Muscle layer of colon (tissue), 2 donors: ENCODE measurements at regions not wholly inside any gene's neighbourhood (a gene's known extent, or its start where the extent isn't known, plus 50 kb on each side); places are given as distances from the start of the nearest gene placed in this dataset.

ENCODE experiments used
- H3K27ac ChIP-seq: one replicate; pipeline ENCODE4 v1.7.0; 2013; ENCODE audit warnings: low read depth, mild to moderate bottlenecking, low read length, moderate library complexity
- H3K27me3 ChIP-seq, 2 donors: one replicate each; pipeline ENCODE4 v1.7.0; 2013; ENCODE audit warnings: low read length in 2 of 2, mild to moderate bottlenecking in 2 of 2; ENCODE audit not compliant: insufficient read depth in 2 of 2, control insufficient read depth in 1 of 2
- H3K36me3 ChIP-seq: one replicate; pipeline ENCODE4 v1.7.0; 2013; ENCODE audit warnings: mild to moderate bottlenecking, low read length; ENCODE audit not compliant: insufficient read depth
- H3K4me1 ChIP-seq: one replicate; pipeline ENCODE4 v1.7.0; 2013; ENCODE audit warnings: mild to moderate bottlenecking, low read length; ENCODE audit not compliant: insufficient read depth
- H3K4me3 ChIP-seq, 2 donors: one replicate each; pipeline ENCODE4 v1.7.0; 2013; ENCODE audit warnings: low read length in 2 of 2, low read depth in 1 of 2, mild to moderate bottlenecking in 1 of 2, moderate library complexity in 1 of 2
- H3K9ac ChIP-seq: one replicate; pipeline ENCODE4 v1.7.0; 2013; ENCODE audit warnings: low read length
- H3K9me3 ChIP-seq: one replicate; pipeline ENCODE4 v1.7.0; 2013; ENCODE audit warnings: mild to moderate bottlenecking, low read length
- donor health status: abdominal sarcoma.
- donor health status: Adenocarcinoma of cecum.

DNA sequence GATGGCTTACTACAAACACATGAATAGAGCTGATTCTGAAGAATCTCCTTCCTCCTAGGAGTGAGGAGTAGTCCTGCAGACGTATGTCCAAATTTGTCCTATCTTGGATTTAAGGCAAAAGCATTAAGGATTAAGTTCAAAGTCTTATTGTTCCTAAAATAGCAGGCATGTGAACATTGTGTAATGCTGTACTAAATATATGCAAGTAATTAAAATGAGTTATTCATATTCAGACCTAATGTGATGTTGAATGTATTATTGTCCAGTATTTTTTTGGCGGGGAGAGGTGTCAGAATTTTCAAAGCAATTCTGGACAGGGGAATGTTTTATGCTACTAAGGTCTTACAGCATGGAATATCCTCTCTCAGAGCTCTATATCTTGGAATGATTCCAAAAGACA lies 60.7 kb upstream of the STK38L start:
- Histone ChIP-seq H3K36me3 (no peaks in the 10 kb centered on the region), H3K27me3 (no peaks in the 10 kb centered on the region), H3K27ac (no peak overlapping the region), H3K4me1 (peaks cover 45% of the 10 kb centered on the region), H3K9ac (no peak overlapping the region), H3K9me3 (no peaks in the 10 kb centered on the region), H3K4me3 (no peak overlapping the region)

DNA sequence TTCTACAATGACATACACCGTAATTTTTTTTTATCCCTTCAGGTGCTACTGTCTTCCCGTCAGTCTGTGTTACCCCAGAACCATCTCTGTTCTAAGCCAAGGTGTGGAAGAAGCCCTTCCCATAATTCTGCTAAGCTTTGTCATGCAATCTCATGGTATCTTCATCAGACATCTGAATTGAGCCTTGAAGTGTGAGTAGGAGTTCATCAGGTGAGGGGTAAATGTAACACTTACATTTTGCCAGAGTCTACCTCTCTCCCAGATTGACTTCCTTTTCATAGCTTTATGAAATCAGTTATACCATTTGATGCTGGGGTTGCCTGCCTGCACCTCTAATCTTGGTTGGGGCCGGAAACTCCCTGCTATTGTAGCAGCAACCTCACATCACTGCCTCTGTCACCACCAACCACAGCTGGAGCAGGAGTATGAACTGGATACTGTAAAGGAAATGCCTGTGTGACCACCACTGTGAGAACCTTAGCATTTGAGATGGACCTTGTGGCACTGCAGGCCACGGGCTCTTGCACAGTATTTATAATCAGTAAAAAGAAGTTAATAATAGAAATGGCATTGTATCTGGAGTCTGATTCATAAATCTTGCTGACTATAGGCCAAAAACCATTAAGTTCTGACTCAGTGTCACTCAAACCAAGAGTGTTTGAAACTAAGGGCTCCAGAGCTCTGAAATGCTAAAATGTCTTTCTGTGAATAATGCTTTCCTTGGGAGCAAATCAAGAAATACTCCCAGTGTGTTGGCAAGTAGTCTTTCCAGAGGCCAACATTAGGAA lies 58.7 kb upstream of the STK38L start:
- peak overlapping the region; percentile 28 for H3K27ac ChIP-seq
- no peak overlapping the region for H3K9ac ChIP-seq
- no peaks in the 10 kb centered on the region for H3K36me3 ChIP-seq
- H3K4me3 ChIP-seq: no peak overlapping the region
- no peaks in the 10 kb centered on the region for H3K9me3 ChIP-seq
- peaks cover 32% of the 10 kb centered on the region for H3K4me1 ChIP-seq
- H3K27me3 ChIP-seq: no peaks in the 10 kb centered on the region

DNA sequence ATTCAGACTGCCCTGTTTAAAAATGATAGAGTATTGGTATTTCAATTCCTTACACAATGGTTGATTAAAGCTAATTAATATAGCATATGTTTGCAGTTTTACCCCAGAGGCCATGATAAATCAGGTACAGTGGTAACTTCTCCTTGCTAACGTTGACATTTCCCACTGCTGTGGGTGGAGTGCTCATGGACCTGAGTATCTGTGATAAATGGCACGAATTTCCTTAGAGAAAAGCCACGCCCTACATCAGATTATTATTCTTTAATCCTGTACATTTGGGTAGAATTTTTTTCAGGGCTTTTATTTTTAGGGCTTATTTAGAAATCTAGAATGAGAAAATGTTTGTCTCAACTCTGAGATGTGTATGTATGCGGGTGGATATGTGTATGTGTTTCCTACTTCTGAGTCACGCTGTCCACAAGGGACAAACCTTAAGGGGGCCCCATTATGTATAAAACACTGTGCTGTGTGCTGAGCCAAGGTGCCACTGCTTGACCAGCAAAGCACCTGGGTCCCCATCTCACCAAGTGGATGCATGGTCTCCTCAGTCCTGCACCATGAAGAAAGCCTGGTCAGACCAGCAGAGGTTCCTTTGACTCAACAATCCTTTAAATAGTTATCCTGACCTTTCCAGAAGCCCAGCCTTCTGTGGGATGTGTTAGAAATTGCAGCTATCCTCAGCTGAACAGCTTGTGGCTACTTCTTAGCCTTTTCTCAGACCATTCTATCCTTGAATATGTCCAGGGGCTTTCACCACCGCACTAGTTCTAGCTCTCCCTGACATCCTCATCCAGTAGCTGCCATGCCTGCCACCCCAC lies 57.9 kb upstream of the STK38L start:
- H3K9ac ChIP-seq: no peak overlapping the region
- H3K4me1 ChIP-seq: peaks cover 38% of the 10 kb centered on the region

DNA sequence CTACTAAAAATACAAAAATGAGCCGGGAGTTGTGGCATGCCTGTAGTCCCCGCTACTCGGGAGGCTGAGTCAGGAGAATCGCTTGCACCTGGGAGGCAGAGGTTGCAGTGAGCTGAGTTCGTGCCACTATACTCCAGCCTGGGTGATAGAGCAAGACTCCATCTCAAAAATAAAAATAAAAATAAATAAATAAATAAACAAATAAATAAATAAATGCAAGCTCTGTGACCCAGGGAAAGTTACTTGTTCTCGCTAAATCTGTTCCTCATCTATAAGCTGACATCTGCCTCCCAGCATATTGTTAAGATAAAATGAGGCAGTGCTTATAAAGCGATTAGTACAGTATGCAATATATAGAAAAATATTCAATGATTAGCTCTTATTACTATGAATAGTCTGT lies 56.4 kb upstream of the STK38L start:
- Histone ChIP-seq H3K9ac (no peak overlapping the region), H3K36me3 (no peaks in the 10 kb centered on the region), H3K4me1 (peaks cover 52% of the 10 kb centered on the region), H3K4me3 (no peak overlapping the region), H3K27me3 (no peaks in the 10 kb centered on the region), H3K27ac (peak overlapping the region; percentile 28), H3K9me3 (no peaks in the 10 kb centered on the region)

More for the DNA sequence above, 57.9 kb upstream of the STK38L start:
- Histone ChIP-seq H3K36me3 (no peaks in the 10 kb centered on the region), H3K27ac (peak overlapping the region; percentile 28), H3K9me3 (no peaks in the 10 kb centered on the region), H3K4me3 (no peak overlapping the region), H3K27me3 (no peaks in the 10 kb centered on the region)

DNA sequence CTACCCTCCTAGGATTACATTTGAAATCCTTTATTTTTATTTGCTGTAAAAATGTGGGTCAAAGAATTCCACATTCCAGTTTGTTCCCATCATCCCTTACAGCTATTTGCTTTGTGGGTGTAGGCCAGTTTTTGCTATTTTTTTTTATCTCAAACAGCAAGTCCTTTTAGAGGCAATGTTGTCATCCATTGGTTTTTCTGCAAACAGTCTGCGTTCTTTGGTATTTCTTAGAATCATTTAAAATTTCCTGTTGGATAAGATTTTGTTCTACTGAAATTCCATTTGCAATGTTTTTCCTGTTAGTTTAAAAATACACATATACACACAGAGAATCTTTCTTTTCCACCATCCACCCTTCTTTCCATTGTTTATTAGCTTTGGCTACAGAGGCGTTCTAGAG lies 53.3 kb upstream of the STK38L start:
- H3K9ac ChIP-seq: no peak overlapping the region
- H3K27ac ChIP-seq: peak overlapping the region; percentile 21
- H3K4me1 ChIP-seq: peaks cover 70% of the 10 kb centered on the region
- no peak overlapping the region for H3K4me3 ChIP-seq
- no peaks in the 10 kb centered on the region for H3K36me3 ChIP-seq
- no peaks in the 10 kb centered on the region for H3K9me3 ChIP-seq
- no peaks in the 10 kb centered on the region for H3K27me3 ChIP-seq

DNA sequence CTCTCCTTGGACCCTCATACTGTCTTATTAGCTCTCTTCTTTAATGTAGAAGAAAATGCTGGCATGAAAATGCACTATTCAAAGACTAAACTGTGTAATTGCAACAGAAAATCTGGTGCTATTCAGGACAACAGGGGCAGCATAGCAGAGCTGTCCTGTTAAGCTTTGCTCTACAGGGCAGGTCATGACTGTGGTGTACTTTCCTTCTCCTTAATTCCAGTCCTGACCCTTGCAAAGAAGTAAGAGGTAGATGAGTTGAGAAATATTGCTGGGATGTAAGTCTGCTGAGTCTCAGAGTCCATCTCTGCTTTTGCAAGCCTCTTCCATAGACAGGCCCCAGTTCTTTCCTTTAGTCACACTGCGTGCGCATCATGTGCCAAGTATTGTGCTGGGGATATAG lies 52.6 kb upstream of the STK38L start:
- H3K27me3 ChIP-seq: no peaks in the 10 kb centered on the region
- peaks cover 62% of the 10 kb centered on the region for H3K4me1 ChIP-seq
- H3K9ac ChIP-seq: no peak overlapping the region
- H3K36me3 ChIP-seq: no peaks in the 10 kb centered on the region
- H3K27ac ChIP-seq: peak overlapping the region; percentile 64
- no peak overlapping the region for H3K4me3 ChIP-seq
- no peaks in the 10 kb centered on the region for H3K9me3 ChIP-seq

DNA sequence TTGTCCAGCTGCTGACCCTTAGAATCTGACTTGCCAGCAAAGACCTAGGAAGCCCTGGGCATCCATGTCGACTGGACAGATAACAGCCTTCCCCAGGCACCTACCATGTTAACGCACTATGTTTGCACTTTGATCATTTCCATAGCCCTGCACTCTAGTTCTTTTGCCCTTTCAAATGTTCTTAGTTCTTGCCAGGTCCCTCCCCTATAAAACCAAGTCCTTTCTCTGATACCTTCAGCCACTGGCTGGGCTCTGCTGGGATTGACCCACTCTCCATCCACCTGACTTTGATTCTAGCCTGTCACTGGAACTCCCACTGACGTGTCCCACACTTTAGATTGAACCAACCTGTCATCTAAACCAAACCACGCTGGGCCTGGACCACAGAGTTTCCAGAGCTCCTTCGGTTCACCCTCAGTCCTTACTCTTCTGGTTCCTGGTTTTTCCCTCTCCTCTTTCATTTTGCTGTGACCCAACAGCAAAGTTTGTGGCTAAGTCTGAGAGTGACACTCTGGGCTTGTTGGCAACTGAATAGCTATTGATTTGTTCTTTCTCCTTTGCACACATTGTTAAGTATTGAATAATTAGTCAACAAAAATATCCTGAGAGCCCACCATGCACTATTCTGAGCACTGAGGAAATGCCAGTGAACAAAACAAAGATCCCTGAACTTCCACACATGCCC lies 51.8 kb upstream of the STK38L start:
- Histone ChIP-seq H3K9me3 (no peaks in the 10 kb centered on the region), H3K4me1 (peaks cover 55% of the 10 kb centered on the region), H3K27me3 (no peaks in the 10 kb centered on the region), H3K9ac (no peak overlapping the region), H3K27ac (peak overlapping the region; percentile 64), H3K36me3 (no peaks in the 10 kb centered on the region), H3K4me3 (no peak overlapping the region)

DNA sequence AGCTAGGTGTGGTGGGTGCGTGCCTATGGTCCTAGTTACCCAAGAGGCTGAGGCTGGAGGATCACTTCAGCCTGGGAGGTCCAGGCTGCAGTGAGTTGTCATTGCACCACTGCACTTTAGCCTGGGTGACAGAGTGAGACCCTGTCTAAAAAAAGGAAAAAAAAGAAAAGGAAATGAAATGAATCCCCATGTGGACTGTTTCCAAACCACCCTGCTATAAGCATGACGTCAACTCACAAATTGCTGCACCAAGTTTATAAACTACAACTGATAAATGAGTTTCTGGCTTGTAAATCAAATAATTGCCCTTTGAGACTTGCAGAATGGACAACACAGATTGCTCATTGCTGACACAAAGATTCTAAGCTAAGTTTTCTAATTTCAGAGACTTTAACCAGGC lies 51.0 kb upstream of the STK38L start:
- Histone ChIP-seq H3K36me3 (no peaks in the 10 kb centered on the region), H3K27me3 (no peaks in the 10 kb centered on the region), H3K27ac (peak overlapping the region; percentile 64), H3K9ac (peak overlapping the region; percentile 22), H3K9me3 (no peaks in the 10 kb centered on the region), H3K4me1 (peaks cover 61% of the 10 kb centered on the region), H3K4me3 (no peak overlapping the region)

DNA sequence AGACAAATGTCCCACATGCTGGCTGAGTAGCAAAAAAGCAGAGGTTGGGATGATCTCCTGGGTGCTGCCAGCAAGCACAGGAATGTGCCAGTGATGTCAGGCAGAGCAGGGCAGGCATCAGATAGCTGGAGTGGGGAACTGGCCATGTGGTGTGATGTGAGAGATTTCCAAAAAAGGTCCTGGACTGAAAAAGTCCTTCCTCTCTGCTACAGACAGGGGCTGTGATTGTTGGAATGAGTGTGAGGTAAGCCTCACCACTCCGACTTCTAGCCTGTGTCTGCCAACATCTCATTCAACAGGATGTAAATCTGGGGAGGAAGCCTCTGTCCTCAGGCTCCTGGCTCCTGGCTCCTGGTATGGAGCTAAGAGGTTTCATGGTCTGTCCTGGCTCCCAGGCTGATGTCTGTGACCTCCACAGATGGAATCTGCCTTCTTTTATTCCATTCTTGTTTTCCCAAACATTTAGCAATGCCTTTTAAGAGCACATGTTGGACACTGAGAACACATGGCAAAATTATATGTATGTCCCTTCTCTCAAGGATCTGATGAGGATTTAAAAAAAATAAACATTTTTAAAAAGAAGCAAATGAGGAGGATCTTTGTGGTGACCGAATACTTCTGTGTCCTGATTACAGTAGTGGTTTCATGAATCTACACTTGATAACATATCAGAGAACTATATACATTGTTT lies 50.1 kb upstream of the STK38L start:
- Histone ChIP-seq H3K4me3 (no peak overlapping the region), H3K9me3 (no peaks in the 10 kb centered on the region), H3K27me3 (no peaks in the 10 kb centered on the region), H3K4me1 (peaks cover 66% of the 10 kb centered on the region), H3K36me3 (no peaks in the 10 kb centered on the region), H3K27ac (peak overlapping the region; percentile 73), H3K9ac (peak overlapping the region; percentile 22)
